Vagina (tissue), 2 donors: ENCODE measurements at regions not wholly inside any gene's neighbourhood (a gene's known extent, or its start where the extent isn't known, plus 50 kb on each side); places are given as distances from the start of the nearest gene placed in this dataset.
"Not testable (repeated sequence)": the region's sequence is repeated elsewhere in the genome, so short reads cannot be mapped to it uniquely, and the experiment has no call there.

Source experiments
- DNase-seq, 2 donors: peaks; one replicate each; pipeline ENCODE4 v3.0.0-alpha.2; 2017; ENCODE audit errors: extremely low spot score in 2 of 2
- H3K27ac ChIP-seq: fragments of 200-600 bp; sonication (generic); one replicate; pipeline ENCODE4 v1.5.1; 2019
- H3K27me3 ChIP-seq: fragments of 200-600 bp; sonication (generic); one replicate; pipeline ENCODE4 v1.5.1; 2019
- H3K36me3 ChIP-seq, 2 donors: fragments of 200-600 bp; sonication (generic); one replicate each; pipeline ENCODE4 v1.5.1; 2017 to 2019
- H3K4me1 ChIP-seq: fragments of 200-600 bp; sonication (generic); one replicate; pipeline ENCODE4 v1.5.1; 2019
- H3K4me3 ChIP-seq, 2 donors: fragments of 200-600 bp; sonication (generic); 1 replicate in 1 of 2; 2 replicates in 1 of 2; pipeline ENCODE4 v1.5.1; 2016 to 2019
- H3K9me3 ChIP-seq: fragments of 200-600 bp; sonication (generic); one replicate; pipeline ENCODE4 v1.5.1; 2019
- POLR2A ChIP-seq, 2 donors: fragments of 450-650 bp; IDR thresholded peaks; one replicate each; pipeline ENCODE4 v1.6.1; 2017; ENCODE audit warnings: antibody characterized with exemption in 2 of 2, mild to moderate bottlenecking in 2 of 2, moderate library complexity in 2 of 2
- POLR2AphosphoS5 ChIP-seq, 2 donors: sonication (generic); formaldehyde crosslinking; IDR thresholded peaks; one replicate each; pipeline ENCODE4 v1.9.0; 2017; ENCODE audit warnings: antibody characterized with exemption in 2 of 2, mild to moderate bottlenecking in 2 of 2, low read depth in 1 of 2; ENCODE audit not compliant: insufficient read depth in 1 of 2
- intact Hi-C: fragments of 100-400 bp; cut with DNase I; formaldehyde crosslinking; loops from one replicate; pipeline ENCODE4 v1.15.1; 2023
- TF ChIP-seq, protein P1 (sequence below), 3 experiments: fragments of 450-650 bp in 2 of 3; fragments of 200-600 bp in 1 of 3; sonication (generic) in 1 of 3; IDR thresholded peaks; one replicate each; pipeline ENCODE4 v1.5.1; 2017 to 2019; ENCODE audit warnings: antibody characterized with exemption in 3 of 3, mild to moderate bottlenecking in 2 of 3, moderate library complexity in 2 of 3

DNA sequence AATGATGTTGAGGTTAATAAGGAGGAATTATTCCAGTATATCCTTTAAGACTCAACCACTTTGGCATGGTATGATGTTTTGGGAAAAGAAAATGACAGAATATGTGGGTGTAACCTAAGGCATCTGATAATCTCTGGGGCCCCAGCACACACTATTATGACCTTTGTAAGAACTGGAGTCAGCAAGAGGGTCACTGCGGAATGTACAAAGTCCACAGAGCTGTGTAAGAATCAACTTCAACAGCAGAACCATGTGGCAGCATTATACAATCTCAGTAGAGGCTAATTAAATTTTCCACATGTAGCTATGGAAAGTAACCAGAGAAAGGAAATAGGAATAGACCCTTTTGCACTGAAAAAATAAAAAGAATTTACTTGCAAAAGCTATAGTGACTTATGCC lies 445.1 kb upstream of the UBE2E3 start:
- no peak overlapping the region for H3K27ac ChIP-seq
- H3K9me3 ChIP-seq: no peaks in the 10 kb centered on the region
- no peaks in the 10 kb centered on the region for H3K27me3 ChIP-seq
- TF ChIP-seq, protein P1, sequence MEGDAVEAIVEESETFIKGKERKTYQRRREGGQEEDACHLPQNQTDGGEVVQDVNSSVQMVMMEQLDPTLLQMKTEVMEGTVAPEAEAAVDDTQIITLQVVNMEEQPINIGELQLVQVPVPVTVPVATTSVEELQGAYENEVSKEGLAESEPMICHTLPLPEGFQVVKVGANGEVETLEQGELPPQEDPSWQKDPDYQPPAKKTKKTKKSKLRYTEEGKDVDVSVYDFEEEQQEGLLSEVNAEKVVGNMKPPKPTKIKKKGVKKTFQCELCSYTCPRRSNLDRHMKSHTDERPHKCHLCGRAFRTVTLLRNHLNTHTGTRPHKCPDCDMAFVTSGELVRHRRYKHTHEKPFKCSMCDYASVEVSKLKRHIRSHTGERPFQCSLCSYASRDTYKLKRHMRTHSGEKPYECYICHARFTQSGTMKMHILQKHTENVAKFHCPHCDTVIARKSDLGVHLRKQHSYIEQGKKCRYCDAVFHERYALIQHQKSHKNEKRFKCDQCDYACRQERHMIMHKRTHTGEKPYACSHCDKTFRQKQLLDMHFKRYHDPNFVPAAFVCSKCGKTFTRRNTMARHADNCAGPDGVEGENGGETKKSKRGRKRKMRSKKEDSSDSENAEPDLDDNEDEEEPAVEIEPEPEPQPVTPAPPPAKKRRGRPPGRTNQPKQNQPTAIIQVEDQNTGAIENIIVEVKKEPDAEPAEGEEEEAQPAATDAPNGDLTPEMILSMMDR (IDR thresholded peaks at IDR 0.05): no peak
- TF ChIP-seq POLR2A (IDR thresholded peaks at IDR 0.05) (no peak), POLR2AphosphoS5 (IDR thresholded peaks at IDR 0.05; ENCODE audit: insufficient read depth in 1 of 2, low read depth in 1 of 2) (no peak)
- intact Hi-C loops: no loop called here
- no peak overlapping the region for H3K4me3 ChIP-seq
- no peaks in the 10 kb centered on the region for H3K4me1 ChIP-seq
- no peak for DNase-seq
- no peaks in the 10 kb centered on the region for H3K36me3 ChIP-seq

DNA sequence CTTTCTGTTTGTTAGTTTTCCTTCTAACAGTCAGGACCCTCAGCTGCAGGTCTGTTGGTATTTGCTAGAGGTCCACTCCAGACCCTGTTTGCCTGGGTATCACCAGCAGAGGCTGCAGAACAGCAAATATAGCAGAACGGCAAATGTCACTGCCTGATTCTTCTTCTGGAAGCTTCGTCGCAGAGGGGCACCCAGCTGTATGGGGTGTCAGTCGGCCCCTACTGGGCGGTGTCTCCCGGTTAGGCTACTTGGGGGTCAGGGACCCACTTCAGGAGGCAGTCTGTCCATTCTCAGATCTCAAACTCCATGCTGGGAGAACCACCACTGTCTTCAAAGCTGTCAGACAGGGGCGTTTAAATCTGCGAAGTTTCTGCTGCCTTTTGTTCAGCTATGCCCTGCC lies 448.6 kb upstream of the UBE2E3 start:
- H3K27ac ChIP-seq, H3K4me3 ChIP-seq, intact Hi-C loops, H3K4me1 ChIP-seq, H3K36me3 ChIP-seq, H3K27me3 ChIP-seq, DNase-seq, H3K9me3 ChIP-seq: not testable (repeated sequence)

DNA sequence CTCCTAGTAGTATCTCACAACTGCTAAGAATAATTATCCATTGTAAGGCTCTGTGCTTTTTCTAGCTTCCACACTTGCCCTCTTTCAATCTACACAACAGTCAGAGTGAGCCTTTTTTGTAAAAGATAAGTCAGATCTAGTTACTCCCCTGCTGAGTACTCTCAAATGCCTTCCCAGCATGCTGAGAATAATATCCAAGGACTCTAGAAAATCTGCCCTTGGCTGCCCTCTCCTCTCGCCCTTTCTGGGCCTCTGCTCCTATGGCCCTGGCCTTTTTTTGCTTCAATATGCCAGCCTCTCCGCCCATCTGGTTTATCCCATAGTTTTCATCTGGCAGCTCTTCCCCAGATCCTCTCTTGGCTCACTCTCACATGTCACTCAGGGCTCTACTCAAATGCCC lies 455.9 kb upstream of the UBE2E3 start:
- TF ChIP-seq POLR2A (IDR thresholded peaks at IDR 0.05) (no peak), POLR2AphosphoS5 (IDR thresholded peaks at IDR 0.05; ENCODE audit: insufficient read depth in 1 of 2, low read depth in 1 of 2) (no peak)
- TF ChIP-seq, protein P1 (IDR thresholded peaks at IDR 0.05): no peak
- intact Hi-C loops: no loop called here
- no peak overlapping the region for H3K27ac ChIP-seq

DNA sequence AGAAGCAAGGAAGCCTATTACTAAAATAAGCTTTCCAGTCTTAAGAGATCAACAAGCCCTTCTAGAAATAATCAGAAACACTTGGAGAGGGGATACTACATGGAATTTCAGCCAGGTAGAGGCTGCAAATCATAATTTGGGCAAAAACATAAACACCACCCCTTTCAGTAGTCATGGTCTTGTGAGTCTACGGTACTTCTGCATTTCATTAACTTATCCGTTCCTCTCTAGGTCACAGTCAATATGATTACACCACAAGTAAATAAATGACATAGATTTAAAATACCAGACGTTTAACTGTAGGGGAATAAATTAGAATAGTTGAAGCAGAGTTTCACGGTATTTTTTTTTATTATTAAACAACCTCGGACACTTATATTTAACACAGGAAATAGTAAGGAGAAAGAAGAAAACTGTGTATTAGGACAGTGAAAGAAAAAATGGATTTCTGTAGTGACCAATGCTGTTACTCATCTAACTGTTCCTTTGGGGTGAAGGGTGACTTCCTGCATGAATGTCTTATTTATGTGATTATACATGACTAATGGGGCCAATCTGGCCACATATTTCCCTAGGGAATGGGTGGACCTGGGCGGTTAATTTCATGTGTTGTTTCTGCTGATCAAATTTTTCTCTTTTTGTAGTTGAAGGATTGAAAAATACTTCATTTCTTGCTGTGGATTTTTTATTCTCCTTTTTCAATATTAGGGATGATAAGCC lies 456.6 kb upstream of the UBE2E3 start:
- H3K27me3 ChIP-seq: no peaks in the 10 kb centered on the region
- no peak for DNase-seq
- no peaks in the 10 kb centered on the region for H3K9me3 ChIP-seq
- TF ChIP-seq POLR2A (IDR thresholded peaks at IDR 0.05): no peak
- TF ChIP-seq, protein P1 (IDR thresholded peaks at IDR 0.05): no peak
- no peak for TF ChIP-seq POLR2AphosphoS5 (IDR thresholded peaks at IDR 0.05; ENCODE audit: insufficient read depth in 1 of 2, low read depth in 1 of 2)
- no peak overlapping the region for H3K4me3 ChIP-seq
- H3K36me3 ChIP-seq: no peaks in the 10 kb centered on the region
- intact Hi-C loops: no loop called here
- H3K4me1 ChIP-seq: no peaks in the 10 kb centered on the region
- H3K27ac ChIP-seq: no peak overlapping the region

More for the DNA sequence above, 455.9 kb upstream of the UBE2E3 start:
- no peak for DNase-seq
- H3K27me3 ChIP-seq: no peaks in the 10 kb centered on the region
- no peaks in the 10 kb centered on the region for H3K9me3 ChIP-seq
- no peaks in the 10 kb centered on the region for H3K4me1 ChIP-seq
- no peaks in the 10 kb centered on the region for H3K36me3 ChIP-seq
- H3K4me3 ChIP-seq: no peak overlapping the region

DNA sequence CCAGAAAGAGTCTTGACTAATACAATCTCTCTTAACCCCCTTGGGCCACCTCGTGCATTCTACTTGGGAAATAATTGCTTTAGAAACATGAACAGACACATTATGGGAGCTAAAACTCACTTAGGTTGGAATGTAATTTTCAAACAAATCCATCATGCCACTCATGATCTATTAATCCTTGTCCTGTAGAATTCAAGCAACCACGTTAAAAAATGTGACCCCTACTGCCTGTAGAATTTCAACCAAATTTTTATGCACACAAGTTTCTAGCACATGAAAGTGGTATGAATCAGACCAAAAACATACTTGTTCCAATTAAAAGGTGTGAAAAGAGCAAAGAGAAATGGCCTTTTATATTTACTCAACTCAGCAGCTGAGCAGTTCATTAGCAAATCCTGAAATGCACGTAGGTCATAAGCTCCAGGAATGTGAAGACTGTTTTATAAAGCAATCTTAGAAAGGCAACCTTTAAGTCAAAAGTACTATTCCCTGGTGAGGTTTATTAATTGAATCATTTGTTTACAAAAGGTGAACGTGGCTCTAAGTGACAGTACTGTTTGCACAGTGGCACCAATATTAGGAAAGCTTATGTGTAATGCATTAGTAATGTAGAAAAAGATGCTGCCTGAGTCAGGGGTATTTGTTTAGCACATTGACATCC lies 459.4 kb upstream of the UBE2E3 start:
- no peaks in the 10 kb centered on the region for H3K36me3 ChIP-seq
- no peaks in the 10 kb centered on the region for H3K9me3 ChIP-seq
- no peaks in the 10 kb centered on the region for H3K27me3 ChIP-seq
- no peak for TF ChIP-seq POLR2A (IDR thresholded peaks at IDR 0.05)
- TF ChIP-seq POLR2AphosphoS5 (IDR thresholded peaks at IDR 0.05; ENCODE audit: insufficient read depth in 1 of 2, low read depth in 1 of 2): no peak
- TF ChIP-seq, protein P1 (IDR thresholded peaks at IDR 0.05): no peak
- intact Hi-C loops: no loop called here
- no peak overlapping the region for H3K4me3 ChIP-seq
- no peak overlapping the region for H3K27ac ChIP-seq
- no peak for DNase-seq
- H3K4me1 ChIP-seq: no peaks in the 10 kb centered on the region
